ENCODE measurements at regions not wholly inside any gene's neighbourhood (a gene's known extent, or its start where the extent isn't known, plus 50 kb on each side); places are given as distances from the start of the nearest gene placed in this dataset.
"Not testable (repeated sequence)": the region's sequence is repeated elsewhere in the genome, so short reads cannot be mapped to it uniquely, and the experiment has no call there.

DNA sequence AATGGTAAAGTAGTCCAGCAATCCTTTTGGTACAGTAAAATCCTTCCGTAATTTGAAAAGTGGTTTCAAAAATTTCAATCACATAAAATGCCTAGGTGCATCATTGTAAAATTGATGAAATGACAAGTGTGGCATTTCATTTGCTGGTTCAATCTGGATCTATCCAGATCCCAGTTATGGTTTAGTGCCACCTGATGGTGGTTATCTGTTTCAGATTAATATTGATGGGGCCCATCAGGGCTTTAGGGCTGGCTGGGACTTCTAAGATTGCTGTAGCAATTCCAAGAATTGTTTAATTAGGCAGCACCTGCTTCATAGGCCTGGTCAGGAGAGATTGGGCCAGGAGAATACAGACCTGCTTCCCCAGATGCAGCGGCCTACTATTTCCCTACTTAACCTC is 55.5 kb upstream of the PIK3C3 start:
- DNase-seq: no peak

DNA sequence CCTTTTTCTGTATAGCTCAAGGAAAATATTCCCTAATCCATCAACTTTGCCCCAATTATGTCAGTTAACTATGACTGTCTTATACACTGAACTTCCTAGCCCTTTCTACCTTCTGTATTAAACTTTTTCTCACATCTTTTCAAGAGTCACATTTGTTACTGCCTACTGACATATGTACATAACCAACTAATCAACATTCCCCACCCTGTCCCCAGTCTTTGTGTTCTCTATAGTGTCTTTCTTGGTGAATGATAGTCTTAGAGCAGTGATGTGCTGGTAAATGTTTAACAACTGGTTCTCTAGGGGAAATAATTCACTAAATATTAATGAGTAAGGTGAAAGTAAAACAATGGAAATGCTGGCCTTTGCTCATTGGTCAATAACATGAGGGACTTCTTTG is 61.6 kb upstream of the PIK3C3 start:
- no peak for DNase-seq

- DNase-seq: no peak
Observed at GRCh38 chr18:41887100-41887499, 67.9 kb upstream of the PIK3C3 start.

DNA sequence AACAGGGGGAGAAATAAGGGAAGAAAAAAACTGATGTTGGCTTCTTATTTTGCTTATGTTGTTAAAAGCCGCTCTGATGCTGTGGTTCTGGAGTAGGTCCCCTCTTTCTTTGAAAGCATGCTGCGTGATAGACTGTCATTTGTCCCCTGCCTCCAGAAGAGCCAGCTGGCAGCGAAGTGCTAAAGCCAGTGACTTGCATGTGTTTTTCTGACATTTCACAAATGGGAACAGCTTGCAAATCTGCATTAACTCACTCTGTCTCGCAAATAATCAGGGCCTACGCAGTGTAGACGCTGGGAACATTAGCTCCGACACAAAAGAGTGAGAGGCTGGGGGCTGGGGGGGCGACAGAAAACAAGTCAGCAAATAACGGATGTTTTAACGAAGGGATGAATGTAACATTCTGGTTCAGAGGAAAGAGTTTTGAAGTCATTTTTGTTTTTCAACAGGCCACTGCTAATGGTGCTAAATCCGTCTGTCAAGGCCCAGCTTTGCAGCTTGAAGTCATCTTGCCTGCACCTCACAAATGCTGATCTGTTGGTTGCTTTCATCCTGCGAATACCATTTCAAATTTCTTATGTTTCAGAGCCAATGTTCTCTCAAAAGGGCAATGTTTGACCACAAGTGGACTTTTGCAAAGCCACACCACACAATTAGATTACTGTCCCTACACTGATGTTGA is 68.8 kb upstream of the PIK3C3 start:
- DNase-seq: no peak

DNA sequence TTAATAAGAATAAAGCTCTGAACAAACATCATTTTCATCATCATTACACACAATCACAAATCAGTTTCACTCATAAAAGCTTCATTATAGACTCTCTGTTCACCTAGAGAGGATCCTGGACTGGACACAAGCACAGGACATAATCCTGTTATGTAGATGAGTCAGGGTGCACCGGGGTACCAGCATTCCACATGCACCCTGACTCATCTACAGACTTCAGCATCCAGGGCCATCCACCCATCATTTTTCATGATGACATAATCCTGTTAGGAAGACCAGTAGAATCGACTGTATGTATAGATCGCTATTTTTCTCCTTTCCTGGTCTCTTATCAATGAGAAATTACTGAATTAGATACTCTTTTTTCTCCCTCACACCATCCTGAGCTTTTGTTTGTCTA is 73.7 kb upstream of the PIK3C3 start:
- peak; percentile 66 for DNase-seq

DNA sequence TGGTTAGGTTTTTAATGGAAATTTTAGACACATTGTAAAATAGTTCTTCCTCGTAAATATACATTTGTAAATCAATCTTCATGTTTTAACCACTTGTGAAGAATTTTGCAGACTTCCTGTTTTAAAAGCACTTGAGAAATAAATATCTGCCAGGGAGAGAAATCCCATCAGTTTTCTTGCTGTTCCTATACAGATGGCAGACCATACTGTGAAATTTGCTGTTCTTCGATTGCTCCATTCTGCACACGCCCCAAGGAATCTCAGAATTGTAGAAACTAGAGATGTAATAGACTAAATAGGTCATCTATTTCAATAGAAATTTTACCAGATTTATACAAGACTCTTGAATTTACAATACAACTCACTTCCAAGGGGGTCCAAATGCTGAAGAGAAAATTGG is 75.8 kb upstream of the PIK3C3 start:
- no peak for DNase-seq

DNA sequence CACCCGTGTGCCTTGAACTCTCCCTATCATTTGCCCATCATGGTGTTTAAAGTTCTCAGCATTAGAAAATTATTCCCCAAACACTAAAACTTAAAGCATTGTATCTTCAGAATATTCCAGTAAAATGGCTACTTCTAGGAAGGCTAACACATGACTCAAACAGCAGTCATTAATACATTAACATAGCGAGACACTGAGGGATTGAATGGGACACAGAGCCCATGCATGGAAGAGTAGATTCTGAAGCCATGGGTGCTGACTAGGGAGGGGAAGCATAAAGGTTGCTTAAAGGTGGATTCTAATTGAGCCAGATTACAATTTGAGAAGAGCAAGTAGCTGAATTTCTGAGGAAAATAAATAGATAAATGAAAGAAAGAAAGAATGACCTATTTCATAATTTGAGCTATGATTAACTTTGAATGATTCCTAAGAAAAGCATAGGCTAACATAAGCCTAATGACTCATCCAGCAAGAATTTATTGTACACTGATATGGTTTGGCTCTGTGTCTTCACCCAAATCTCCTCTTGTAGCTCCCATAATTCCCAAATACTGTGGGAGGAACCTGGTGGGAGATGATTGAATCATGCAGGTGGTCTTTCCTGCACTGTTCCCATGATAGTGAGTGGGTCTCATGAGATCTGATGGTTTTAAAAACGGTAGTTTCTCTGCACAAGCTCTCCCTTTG is 79.8 kb upstream of the PIK3C3 start:
- DNase-seq: peak; percentile 79

GRCh38 chr18:41873730-41874129 is 81.3 kb upstream of the PIK3C3 start:
- no peak for DNase-seq

GRCh38 chr18:41872206-41872605 is 82.8 kb upstream of the PIK3C3 start:
- no peak for DNase-seq

GRCh38 chr18:41871229-41872000 is 83.6 kb upstream of the PIK3C3 start:
- peak; percentile 7 for DNase-seq

DNA sequence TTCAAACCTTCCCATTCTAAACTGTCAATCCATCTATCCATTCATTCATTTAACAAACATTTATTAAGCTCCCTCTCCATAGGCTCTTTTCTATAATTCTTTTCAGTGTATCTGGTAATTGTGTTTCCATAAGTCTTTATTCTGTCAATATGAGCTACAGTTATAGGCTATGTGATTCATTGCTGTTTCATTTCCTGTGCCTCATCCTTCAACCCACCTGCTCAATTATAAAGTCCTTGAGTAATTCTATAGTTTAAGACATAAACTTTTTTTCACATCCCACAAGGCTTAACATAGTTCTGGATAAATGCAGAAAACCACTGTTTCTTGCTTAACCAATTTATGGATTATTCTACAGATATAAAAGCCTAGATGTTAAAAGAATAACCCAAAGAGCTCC is 84.2 kb upstream of the PIK3C3 start:
- peak; percentile 63 for DNase-seq

GRCh38 chr18:41870191-41870590 is 84.8 kb upstream of the PIK3C3 start:
- DNase-seq: no peak

DNA sequence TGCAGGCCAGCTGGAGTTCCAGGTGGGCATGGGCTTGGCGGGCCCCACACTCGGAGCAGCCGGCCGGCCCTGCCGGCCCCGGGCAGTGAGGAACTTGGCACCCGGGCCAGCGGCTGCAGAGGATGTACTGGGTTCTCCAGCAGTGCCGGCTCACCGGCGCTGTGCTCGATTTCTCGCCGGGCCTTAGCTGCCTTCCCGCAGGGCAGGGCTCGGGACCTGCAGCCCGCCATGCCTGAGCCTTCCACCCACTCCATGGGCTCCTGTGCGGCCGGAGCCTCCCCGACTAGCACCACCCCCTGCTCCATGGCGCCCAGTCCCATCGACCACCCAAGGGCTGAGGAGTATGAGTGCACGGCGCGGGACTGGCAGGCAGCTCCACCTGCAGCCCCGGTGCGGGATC is 89.2 kb upstream of the PIK3C3 start:
- not testable (repeated sequence) for DNase-seq

DNA sequence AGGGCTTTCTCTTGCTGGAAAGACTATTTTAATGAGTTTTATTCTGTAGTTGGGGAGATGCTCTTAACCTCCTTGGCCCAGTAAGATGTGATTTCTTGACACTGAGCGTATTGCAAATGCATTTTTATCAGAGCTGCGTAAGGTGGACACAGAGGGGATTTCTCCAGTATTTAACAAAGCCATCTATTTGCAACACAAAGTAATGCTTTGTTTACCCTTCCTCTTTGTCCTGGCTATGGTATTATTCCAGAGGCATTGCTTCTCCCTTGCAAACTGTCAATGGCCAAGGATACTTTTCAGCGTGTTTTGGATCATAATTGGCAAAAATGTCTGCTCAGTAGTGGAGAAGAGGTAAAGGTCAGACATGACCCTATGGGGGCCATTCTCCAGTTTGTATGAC is 90.8 kb upstream of the PIK3C3 start:
- DNase-seq: no peak

- DNase-seq: no peak
Observed at GRCh38 chr18:41862921-41863320, 92.1 kb upstream of the PIK3C3 start.

- DNase-seq: no peak
Observed at GRCh38 chr18:41860987-41861386, 94.0 kb upstream of the PIK3C3 start.

- peak; percentile 40 for DNase-seq
Observed at GRCh38 chr18:41858761-41859555, 96.1 kb upstream of the PIK3C3 start.

GRCh38 chr18:41853280-41853679 is 101.8 kb upstream of the PIK3C3 start:
- no peak for DNase-seq

DNA sequence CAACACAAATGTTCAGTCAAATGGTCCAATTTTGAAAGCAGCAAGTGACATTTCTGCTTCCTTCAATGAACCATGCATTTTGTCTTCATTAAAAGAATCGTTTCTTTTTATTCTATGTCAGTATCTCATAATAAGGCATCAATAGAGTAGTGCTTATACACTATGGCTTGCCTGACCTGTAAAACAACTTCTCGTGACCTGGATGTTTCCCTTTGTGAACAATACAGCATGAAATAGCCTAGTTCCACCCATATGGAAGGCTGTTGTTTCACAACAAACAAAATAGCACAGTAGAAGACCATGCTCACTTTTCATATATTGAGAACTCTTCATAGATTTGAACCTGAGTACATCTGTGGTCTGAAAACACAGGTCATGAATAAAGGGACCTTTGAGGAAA is 104.3 kb upstream of the PIK3C3 start:
- DNase-seq: no peak

GRCh38 chr18:41849632-41850031 is 105.4 kb upstream of the PIK3C3 start:
- no peak for DNase-seq

- DNase-seq: no peak
Observed at GRCh38 chr18:41845563-41845962, 109.5 kb upstream of the PIK3C3 start.

DNA sequence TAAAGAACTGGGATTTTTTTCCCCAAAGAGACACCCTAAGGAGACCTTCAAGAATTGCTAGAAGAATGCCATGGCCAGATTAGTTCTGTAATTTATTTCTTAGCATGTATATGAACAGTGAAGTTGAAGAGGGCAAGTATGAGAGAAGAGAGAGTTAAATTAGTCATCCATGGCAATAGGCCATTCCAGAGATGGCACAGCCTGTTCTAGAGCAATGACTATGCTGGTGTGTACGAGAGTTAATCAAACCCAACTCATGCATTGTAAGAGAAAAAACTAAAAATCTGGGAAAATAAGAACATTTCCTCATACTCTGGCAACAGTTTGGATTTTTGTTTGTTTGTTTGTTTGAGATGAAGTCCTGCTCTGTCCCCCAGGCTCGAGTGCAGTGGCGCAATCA is 112.1 kb upstream of the PIK3C3 start:
- DNase-seq: no peak

Measured in fibroblast of upper back skin (primary cell).